CD4-positive, alpha-beta T cell treated with Interleukin-21 for 1 hour (primary cell): ENCODE measurements at regions not wholly inside any gene's neighbourhood (a gene's known extent, or its start where the extent isn't known, plus 50 kb on each side); places are given as distances from the start of the nearest gene placed in this dataset.
"Not testable (repeated sequence)": the region's sequence is repeated elsewhere in the genome, so short reads cannot be mapped to it uniquely, and the experiment has no call there.

Experiments
- DNase-seq: peaks from one replicate; pipeline ENCODE4 v3.0.0-alpha.2; 2020

DNA sequence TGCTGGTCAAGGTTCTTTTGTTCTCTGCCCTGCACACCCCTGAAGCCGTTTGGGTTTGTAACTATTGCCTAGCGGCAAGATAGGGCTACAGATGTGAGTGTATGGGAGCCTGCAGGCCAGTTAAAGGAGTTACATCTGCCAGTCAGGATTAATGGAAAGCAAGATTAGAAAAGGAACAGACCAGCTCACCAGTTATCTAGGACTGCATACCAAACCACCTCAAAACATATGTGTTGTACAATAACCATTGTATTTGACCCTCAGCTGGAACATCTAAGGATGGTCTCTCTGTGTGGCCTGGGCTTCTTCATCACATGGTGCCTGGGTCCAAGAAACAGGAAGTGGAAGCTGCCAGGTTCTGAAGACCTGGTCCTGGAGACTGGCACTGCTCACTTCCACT, 52.5 kb upstream of the FBXO28 start:
- no peak for DNase-seq

DNA sequence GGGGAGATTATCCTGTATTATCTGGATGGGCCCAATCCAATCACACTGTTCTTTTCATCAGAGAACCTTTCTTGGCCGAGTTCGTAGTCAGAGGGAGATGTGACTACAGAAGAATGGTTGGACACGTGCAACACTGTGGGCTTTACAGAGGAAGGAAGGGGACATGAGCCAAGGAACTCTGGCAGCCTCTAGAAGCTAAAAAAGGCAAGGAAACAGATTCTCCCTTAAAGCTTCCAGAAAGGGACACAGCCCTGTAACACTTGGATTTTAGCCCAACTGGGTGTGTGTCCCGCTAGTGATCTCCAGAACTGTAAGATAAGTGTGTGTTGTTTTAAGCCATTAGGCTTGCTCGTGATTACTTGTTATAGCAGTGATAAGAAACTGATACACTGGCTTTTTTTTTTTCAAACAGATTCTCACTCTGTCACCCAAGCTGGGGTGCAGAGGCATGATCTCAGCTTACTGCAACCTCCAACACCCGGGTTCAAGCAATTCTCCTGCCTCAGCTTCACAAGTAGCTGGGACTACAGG, 53.9 kb upstream of the FBXO28 start:
- DNase-seq = no peak

DNA sequence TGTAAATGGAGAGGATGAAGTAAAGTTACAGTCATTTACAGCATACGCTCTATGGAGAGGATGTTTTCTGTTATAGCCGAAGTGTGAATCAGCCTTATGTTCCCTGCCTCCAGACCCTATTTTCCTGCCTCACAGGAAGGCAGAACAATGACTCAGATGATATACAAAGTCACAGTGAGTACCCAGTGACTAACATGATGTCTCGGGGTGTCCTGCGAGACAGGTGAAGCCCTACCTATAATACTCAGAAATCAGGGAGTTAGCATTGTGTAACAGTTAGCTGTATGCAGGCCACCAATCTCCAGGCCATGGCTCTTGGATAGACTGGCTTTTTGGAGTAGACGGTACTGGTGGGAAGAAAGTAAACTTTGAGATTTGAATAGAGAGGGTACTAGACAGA, 55.6 kb upstream of the FBXO28 start:
- DNase-seq = no peak

DNA sequence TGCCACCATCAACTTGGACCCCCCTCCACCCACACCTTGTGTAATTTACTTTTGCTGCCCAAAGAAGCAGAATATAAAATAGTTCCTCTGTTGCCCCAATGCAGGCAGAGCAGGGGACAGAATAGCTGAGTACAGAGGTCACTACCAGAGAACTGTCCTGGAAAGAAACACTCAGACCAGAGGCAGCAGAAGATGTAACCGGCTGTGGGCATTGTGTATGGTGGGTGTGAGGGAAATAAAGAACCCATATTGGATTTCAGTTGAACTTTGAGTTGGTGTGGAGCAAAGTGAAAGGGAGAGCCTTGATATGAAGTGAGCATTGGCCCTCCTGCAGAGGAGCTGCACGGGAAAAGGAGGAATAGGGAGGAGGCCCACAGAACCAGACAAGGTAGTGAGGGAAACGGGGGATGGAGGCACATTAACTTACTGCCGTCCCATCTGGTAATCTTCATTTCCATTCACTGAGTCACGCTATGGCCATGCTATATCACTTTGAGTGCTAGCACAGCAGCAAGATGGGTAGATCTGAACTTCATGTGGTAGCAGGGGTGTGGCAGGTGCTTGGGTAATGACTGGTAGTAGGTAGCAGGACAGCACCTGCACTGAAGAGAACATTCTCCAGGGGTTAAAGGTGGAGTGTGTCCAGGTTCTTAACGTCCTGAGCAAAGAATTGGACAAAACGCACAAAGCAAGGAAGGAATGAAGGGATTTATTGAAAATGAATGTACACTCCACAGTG, 56.3 kb upstream of the FBXO28 start:
- no peak for DNase-seq

DNA sequence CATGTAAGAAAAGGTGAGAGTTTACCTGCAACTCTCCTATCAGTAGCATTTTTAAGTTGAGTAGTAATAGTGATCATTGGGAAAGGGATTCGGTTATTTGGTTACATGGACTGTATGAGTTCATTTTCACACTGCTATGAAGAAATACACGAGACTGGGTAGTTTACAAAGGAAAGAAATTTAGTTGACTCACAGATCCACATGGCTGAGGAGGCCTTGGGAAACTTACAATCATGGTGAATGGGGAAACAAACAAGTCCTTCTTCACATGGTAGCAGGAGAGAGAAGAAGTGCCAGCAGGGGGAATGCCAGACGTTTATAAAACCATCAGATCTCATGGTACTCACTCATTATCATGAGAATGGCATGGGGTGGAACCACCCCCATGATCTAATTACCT, 59.3 kb upstream of the FBXO28 start:
- no peak for DNase-seq

DNA sequence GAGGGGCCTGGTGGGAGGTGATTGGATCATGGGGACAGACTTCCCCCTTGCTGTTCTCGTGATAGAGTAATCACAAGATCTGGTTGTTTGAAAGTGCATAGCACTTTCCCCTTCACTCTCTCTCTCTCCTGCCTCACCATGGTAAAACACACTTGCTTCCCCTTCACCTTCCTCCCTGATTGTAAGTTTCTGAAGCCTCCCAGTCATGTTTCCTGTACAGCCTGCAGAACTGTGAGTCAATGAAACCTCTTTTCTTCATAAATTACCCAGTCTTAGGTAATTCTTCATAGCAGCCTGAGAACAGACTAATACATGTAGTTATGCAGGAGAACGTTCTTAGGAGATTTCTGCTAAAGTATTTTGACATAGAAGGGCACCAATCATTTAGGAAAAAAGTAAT, 59.9 kb upstream of the FBXO28 start:
- no peak for DNase-seq

DNA sequence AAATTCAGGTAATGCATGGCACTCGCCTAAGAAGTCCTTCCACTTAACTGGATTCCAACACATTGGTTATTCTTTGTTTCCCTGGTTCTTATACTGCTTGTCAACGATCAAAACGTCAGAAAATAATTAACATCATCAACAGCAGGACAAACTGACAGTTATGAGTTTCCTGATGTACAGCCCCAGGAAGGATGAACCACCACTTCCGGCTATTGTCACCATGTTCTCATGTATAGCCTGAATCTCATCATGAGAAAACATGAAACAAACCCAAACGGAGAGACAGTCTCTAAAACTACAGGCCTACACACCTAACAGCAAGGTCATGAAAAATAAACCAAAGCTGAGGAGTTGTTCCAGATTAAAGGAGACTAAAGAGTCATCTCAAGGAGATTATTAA, 60.5 kb upstream of the FBXO28 start:
- DNase-seq = no peak

DNA sequence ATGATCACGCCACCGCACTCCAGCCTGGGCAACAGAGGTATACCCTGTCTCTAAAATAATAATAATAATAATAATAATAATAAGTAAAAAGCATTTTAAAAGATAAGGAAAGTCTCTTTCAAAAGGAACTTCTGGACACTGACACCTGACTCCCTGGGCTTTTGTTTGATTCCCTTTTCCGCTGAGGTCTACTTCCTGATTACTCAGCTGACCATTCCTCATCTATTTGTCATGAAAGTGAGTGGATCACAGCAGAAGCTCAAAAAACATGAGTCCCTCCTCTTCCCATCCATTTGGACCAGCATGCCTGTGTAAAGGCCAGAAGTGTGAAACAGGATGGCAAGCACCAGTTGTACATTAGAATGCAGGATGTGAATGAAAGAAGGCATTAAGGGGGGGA, 61.1 kb upstream of the FBXO28 start:
- no peak for DNase-seq

DNA sequence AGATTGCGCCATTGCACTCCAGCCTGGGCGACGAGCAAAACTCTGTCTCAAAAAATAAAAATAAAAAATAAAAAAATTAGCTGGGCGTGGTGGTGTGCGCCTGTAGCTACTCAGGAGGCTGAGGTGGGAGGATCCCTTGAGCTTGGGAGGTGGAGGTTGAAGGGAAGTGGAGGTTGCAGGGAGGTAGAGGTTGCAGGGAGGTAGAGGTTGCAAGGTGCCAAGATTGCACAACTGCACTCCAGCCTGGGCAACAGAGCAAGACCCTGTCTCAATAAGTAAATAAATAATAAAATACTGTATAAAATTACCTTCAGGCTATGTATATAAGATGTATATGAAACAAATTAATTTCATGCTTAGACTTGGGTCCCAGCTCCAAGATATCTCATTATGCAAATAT, 62.1 kb upstream of the FBXO28 start:
- not testable (repeated sequence) for DNase-seq

DNA sequence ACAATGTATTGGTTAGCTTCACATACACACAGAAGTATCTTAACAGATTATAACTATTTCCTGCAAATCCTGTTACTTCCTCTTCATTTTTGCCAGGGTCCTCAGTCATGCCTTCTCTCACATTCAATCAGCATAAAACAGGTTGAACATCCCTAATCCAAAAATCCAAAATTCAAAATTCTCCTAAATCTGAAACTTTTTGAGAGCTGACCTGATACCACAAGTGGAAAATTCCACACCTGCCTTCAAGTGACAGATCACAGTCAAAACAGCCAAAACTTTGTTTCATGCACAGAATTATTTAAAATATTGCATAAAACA, 62.9 kb upstream of the FBXO28 start:
- DNase-seq = no peak

DNA sequence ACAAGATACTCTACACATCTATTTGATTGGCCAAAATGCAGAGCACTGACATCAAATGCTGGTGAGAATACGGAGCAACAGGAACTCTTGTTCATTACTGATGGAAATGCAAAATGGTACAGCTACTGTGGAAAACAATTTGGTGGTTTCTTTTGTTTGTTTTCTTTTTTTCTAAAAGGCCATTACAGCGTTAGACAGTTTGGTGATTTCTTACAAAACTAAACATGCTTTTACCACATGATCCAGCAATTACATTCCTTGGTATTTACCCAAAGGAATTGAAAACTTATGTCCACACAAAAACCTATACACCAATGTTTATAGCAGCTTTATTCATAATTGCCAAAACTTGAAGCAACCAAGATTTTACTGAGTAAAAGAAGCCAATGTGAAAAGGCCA, 66.4 kb upstream of the FBXO28 start:
- no peak for DNase-seq

DNA sequence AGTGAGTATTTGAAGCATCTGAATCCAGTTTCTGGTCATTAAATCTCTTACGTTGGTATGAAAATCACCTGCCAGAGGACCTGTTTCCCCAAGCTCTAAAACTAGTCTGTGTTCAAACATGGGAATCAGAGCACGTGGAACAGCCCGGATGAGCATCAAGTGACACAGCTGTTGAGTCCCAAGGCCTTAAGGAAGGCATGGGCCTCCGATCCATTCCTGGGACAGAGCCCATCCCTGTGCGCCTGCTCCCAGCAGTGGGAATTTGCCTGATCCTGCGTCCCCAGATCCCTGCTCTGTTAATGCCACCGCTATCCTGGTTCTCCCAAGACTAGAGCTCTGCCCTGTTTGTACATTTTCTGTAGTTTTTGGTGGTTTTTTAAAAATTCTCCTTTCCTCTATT, 68.4 kb upstream of the FBXO28 start:
- DNase-seq = no peak

DNA sequence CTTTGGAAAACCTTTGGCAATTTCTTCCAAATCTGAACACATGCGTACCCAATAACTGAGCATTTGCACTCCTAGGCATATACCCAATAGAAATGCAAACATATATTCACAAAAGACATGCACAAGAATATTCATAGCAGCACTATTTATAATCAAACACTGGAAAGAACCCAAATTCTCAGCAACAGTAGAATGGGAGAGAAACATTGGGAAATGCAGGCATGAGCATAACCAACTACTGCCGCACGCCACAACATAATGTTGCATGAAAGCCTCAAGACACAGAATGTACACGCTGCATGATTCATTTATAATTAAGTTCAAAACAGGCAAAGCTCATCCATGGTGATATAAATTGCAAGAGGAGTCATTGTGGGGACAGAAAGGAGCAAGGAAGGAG, 69.5 kb upstream of the FBXO28 start:
- DNase-seq = no peak

DNA sequence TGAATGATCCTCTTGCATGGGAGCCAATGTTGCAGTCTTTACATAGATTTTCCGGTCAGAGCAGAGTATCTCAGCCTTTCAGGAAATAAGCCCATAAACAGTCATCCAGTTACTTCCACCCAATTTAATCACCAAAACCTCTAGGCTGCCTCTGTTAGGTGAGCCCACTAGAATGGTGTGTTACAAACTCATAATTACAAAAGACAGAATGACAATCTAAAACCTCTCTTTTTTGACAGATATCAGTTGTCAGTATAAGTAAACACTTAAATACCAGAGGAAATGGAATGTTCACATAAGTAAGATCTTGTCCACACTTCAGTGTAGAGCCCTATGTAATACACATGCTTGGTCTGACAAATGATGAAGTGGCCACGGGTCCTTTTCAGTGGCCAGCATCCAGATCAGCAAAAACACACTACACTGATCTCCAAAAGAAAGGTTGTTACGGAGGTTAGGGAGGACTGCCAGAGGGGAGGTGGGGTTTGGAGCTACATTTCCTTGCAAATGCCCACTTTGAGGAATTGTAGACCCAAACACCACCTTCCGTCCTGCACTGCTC, 71.3 kb upstream of the FBXO28 start:
- DNase-seq = no peak

DNA sequence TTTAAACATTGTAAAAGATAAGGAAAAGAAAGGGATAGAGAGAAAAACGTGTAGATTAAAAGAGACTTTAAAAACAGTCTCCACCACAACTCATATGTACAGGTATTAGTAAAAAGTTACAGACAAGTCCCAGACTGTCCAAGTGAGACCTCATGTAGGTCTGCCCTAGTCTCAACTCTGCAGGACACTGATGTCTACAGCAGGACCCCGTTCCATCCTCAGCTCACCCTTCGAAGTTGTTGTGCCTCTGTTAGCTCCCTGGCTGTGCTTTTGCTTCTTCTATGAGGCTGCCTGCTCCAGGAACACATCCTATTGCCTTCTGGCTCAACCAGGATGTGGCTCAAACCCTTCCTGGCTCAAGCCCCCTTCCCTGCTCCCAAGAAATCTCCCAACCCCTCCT, 72.9 kb upstream of the FBXO28 start:
- DNase-seq = no peak

DNA sequence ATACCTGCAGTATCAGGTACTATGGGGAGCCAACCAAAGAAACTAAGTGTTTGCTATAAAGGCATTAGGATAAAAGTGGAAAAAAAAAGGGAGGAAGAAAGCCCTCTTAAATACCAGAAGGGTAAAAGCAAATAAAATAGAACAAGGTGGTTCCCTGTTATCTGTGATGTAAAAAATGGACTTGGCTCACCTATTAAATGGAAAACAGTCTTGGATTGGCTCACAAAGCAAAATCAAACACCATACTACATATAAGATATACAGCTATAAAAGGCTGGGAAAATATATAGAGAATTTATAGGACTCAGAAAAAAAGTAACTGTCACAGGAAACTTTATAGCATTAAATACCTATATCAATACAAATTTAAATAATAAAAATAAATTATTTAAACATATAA, 73.5 kb upstream of the FBXO28 start:
- DNase-seq = not testable (repeated sequence)

DNA sequence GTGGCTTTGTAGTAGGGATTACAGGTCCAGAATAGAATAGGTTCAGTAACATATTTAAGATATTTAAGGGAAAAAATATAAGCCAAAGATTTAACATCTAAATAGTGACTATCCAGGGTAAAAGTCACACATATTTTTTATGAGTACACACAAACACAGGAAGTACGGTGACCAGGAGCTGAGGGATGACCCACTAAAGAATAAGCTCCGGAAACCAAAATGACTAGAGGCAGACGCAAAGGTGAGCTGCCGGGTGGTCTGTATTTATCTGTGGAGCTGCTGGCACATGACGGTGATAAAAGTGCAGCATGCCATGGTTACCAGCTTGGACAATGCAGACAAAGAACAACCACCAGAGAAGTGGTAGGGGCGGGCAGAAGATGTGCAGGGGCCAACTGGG, 73.9 kb upstream of the FBXO28 start:
- DNase-seq = not testable (repeated sequence)

DNA sequence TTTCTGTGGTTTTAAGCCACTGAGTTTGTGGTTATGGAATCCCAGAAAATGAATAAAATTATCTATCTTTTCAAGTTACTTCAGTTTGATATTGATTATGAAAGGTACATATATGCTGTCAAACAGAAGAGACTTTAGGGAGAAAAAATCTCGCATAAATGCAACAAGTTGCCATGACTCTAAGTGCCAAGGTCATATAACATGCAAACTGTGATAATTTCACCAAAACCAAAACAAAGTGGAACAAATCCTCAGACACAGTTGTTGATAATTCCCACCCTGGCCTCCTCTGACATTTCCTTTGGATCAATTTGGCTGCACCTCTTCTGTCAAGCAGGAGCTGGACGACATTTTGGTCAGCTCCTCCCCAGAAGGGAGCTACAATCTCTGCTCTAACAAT, 75.1 kb upstream of the FBXO28 start:
- not testable (repeated sequence) for DNase-seq

DNA sequence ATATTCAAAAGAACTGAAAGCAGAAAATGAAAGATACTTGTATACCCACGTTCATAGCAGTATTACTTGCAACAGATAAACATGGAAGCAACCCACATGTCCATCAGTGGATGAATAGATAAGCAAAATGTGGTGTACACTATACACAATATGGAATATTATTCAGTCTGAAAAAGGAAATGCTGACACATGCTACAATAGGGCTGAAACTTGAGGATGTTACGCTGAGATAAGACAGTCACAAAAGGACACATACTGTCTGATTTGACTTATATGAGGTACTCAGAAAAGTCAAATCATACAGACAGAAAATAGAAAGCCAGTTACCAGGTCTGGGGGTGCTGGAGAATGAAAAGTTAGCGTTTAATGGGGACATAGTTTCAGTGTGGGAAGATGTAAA, 76.5 kb upstream of the FBXO28 start:
- DNase-seq = not testable (repeated sequence)

DNA sequence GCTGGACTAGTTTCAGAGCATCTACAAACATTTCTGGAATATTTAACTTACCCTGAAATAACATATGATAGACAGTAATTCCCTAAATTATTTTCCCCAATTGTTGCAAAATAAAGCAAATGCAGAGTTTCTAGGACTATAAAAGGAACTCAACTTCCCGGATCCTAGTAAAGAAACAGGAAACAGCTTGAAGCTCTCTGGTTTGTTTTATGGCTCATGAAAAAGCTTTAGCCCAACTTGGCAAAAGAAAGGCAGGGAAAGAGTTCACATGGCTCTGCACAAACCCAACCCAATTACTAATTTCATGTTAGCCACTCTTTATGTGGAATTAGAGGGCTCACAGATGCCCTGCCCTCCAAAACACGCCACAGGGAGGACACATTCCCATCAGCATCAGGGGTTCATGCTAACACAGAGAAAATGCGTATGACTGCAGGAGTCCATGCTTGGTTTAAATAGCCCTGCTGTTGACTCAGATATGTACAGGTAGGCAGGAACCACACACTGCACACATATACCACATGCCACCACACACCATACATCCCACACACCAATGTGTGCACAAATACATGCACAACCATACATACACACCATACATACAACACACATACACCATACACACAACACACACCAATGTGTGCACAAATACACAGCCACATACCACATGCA, 81.2 kb upstream of the FBXO28 start:
- DNase-seq = not testable (repeated sequence)

DNA sequence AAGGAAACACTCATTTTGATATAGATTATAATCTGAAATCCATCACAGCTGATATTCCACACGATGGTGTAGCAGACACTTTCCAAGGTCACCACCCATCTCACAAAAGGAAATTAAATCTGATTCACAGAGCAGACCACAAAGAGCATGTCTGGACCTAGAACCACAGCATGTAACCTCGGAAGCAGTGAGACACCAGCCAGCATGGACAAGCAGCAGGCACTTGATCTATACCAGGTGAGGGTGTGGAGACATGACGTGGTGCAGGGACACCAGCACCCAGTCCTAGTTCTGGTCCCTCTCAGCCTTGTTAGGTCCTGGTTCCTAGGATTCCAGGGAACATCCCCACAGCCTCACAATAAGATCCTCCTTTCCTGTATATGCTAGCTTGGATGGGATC, 81.9 kb upstream of the FBXO28 start:
- DNase-seq = not testable (repeated sequence)

DNA sequence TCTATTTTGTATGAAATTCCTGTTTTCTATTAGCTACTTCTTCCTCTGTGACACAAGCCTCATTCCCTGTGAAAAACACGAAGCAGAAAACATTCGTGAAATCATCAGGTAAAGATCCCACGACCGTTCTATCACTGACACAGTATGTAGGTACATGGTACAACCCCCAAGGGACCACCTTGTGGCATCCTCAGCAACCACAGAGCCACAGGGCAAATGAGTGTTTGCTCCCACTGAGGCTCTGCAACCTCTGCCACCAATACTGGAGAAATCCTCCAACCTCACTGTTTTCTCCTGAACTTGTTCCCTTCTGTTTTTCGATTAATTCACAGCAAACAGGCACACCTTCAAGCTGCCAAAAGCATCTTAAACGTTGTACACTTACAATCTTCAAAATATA, 83.7 kb upstream of the FBXO28 start:
- not testable (repeated sequence) for DNase-seq

DNA sequence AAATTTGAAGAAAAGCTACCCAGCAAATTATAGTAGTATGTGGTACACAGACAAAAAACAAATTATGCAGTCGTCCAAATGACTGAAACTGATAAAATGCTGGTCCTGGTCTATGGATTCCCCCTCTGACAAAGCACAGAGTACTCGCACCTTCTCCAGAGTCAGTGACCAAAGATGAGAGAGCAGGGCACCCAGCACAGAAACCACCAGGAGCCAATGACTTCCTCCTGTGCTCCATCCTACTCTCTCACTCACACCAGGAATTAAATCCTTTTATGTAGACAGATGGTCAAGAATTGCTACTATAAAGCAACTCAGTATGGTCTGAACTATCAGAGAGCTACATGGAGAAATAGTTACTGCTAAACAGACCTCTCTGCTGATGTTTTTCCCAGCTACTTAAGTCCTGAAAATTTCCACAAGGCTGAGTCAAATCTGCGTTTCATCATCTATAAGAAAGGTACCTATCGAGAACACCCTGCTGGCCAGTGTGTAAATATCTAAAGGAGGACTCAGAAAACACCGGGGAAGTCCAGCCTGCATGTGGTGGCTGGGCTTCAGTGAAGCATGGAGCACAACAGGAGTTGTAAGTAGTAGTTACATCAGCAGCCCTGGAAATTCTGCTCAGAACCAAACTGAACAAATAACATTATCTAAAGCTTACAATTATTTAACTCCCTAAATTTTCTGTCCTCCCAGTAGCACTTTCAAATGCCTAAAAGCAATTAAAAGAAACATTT, 84.5 kb upstream of the FBXO28 start:
- not testable (repeated sequence) for DNase-seq

DNA sequence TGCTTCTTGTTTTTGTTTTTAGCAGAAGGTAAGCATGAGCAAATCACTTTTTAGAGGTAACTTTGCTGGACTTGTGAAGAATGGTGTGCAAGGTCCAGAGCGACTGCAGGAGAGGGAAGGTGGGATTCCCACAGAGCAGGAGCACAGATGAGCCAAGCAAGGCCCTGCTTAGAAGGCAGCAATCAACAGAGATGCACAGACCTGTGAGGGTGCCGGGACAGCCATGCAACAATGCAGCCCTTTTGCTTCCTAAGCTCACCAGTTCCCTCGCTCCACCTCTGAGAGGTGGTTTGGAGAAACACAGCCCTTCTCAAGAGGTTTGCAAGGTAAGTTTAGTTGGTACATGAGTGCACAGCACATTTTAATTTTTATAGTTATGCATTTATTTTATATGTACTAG, 85.1 kb upstream of the FBXO28 start:
- DNase-seq = not testable (repeated sequence)
